ENCODE measurements at regions not wholly inside any gene's neighbourhood (a gene's known extent, or its start where the extent isn't known, plus 50 kb on each side); places are given as distances from the start of the nearest gene placed in this dataset.

- DNase-seq (ENCODE audit: low spot score): peak; percentile 94
Observed at GRCh38 chr10:110414548-110415309, 83.0 kb upstream of the DUSP5 start.

GRCh38 chr10:110415809-110416208, 81.9 kb upstream of the DUSP5 start:
- DNase-seq (ENCODE audit: low spot score): no peak

GRCh38 chr10:110416776-110417711, 80.7 kb upstream of the DUSP5 start:
- DNase-seq (ENCODE audit: low spot score): no peak

- DNase-seq (ENCODE audit: low spot score): no peak
Observed at GRCh38 chr10:110418218-110418617, 79.5 kb upstream of the DUSP5 start.

GRCh38 chr10:110419265-110419664, 78.4 kb upstream of the DUSP5 start:
- no peak for DNase-seq (ENCODE audit: low spot score)

GRCh38 chr10:110420401-110421193, 77.1 kb upstream of the DUSP5 start:
- no peak for DNase-seq (ENCODE audit: low spot score)

- no peak for DNase-seq (ENCODE audit: low spot score)
Observed at GRCh38 chr10:110421512-110422138, 76.1 kb upstream of the DUSP5 start.

- DNase-seq (ENCODE audit: low spot score): no peak
Observed at GRCh38 chr10:110422548-110422947, 75.2 kb upstream of the DUSP5 start.

- no peak for DNase-seq (ENCODE audit: low spot score)
Observed at GRCh38 chr10:110423650-110424049, 74.1 kb upstream of the DUSP5 start.

- DNase-seq (ENCODE audit: low spot score): peak; percentile 15
Observed at GRCh38 chr10:110425684-110426293, 71.9 kb upstream of the DUSP5 start.

- no peak for DNase-seq (ENCODE audit: low spot score)
Observed at GRCh38 chr10:110426294-110427181, 71.2 kb upstream of the DUSP5 start.

GRCh38 chr10:110429301-110429700, 68.4 kb upstream of the DUSP5 start:
- no peak for DNase-seq (ENCODE audit: low spot score)

- no peak for DNase-seq (ENCODE audit: low spot score)
Observed at GRCh38 chr10:110430340-110431273, 67.1 kb upstream of the DUSP5 start.

- no peak for DNase-seq (ENCODE audit: low spot score)
Observed at GRCh38 chr10:110431659-110432058, 66.0 kb upstream of the DUSP5 start.

- no peak for DNase-seq (ENCODE audit: low spot score)
Observed at GRCh38 chr10:110432084-110432483, 65.6 kb upstream of the DUSP5 start.

- no peak for DNase-seq (ENCODE audit: low spot score)
Observed at GRCh38 chr10:110432814-110433565, 64.7 kb upstream of the DUSP5 start.

- DNase-seq (ENCODE audit: low spot score): no peak
Observed at GRCh38 chr10:110433740-110434139, 64.0 kb upstream of the DUSP5 start.

GRCh38 chr10:110434489-110435096, 63.1 kb upstream of the DUSP5 start:
- no peak for DNase-seq (ENCODE audit: low spot score)

Data from CD4-positive, alpha-beta T cell treated with Interleukin-6 at 100 ng/mL for 8 hours (primary cell).